ENCODE measurements at regions not wholly inside any gene's neighbourhood (a gene's known extent, or its start where the extent isn't known, plus 50 kb on each side); places are given as distances from the start of the nearest gene placed in this dataset.

- Histone ChIP-seq H3K9me3 (no peaks in the 10 kb centered on the region), H3K36me3 (no peaks in the 10 kb centered on the region), H3K4me3 (ENCODE audit: low read depth, low read length) (no peak overlapping the region), H3K4me1 (no peaks in the 10 kb centered on the region), H3K27me3 (no peaks in the 10 kb centered on the region)
- no peak for TF ChIP-seq CTCF (IDR thresholded peaks at IDR 0.05; ENCODE audit: low read depth, low read length)
- DNase-seq, result no peak
Observed at GRCh38 chr3:96214941-96215340, 599.5 kb upstream of the EPHA6 start.

DNA sequence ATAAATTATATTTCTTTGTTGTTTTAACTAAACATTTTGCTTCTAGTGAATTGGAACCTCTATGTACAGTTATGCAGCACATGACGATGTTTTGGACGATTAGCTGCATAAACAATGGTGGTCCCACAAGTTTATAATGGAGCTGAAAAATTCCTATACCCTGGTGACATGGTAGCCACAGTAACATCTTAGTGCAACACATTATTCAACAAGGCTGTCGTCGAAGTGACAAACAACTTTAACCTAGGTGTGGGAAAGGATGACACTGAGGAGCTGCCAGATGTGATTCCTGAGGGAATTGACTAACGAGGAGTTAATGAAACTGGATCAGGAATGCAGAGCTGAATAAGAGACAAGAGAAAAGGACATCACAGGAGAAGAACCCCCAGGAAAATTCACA lies 588.9 kb upstream of the EPHA6 start:
- no peak overlapping the region for H3K4me3 ChIP-seq (ENCODE audit: low read depth, low read length)
- H3K4me1 ChIP-seq, result no peaks in the 10 kb centered on the region
- no peak for DNase-seq
- no peaks in the 10 kb centered on the region for H3K36me3 ChIP-seq
- no peak for TF ChIP-seq CTCF (IDR thresholded peaks at IDR 0.05; ENCODE audit: low read depth, low read length)
- H3K9me3 ChIP-seq, result no peaks in the 10 kb centered on the region
- no peaks in the 10 kb centered on the region for H3K27me3 ChIP-seq

GRCh38 chr3:96233679-96234078 lies 580.7 kb upstream of the EPHA6 start:
- no peak overlapping the region for H3K4me3 ChIP-seq (ENCODE audit: low read depth, low read length)
- TF ChIP-seq CTCF (IDR thresholded peaks at IDR 0.05; ENCODE audit: low read depth, low read length), result no peak
- H3K4me1 ChIP-seq, result peaks cover 4% of the 10 kb centered on the region; the same call in 1 of the 2 replicates
- no peaks in the 10 kb centered on the region for H3K36me3 ChIP-seq
- no peak for DNase-seq
- H3K9me3 ChIP-seq, result no peaks in the 10 kb centered on the region
- no peaks in the 10 kb centered on the region for H3K27me3 ChIP-seq

DNA sequence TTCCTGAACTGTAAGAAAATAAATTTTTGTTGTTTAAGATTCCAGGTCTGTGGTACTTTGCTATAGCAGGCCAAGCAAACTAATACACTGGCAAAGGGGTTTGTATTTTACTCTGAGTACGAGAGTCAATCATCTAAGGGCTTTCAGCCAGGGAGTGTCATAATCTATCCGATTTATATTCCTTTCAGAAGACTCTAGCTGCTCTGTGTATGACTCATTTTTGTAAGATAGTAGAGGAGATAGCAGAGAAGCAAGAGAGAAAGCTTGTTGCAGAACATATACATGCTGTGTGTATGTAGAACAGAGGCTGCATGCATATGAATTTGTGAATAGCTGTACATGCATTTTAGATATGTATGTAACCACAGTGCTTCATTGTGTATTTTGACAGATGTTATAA lies 577.9 kb upstream of the EPHA6 start:
- Histone ChIP-seq H3K9me3 (no peaks in the 10 kb centered on the region), H3K36me3 (no peaks in the 10 kb centered on the region), H3K27me3 (no peaks in the 10 kb centered on the region), H3K4me3 (ENCODE audit: low read depth, low read length) (no peak overlapping the region), H3K4me1 (peaks cover 4% of the 10 kb centered on the region; the same call in 1 of the 2 replicates)
- no peak for TF ChIP-seq CTCF (IDR thresholded peaks at IDR 0.05; ENCODE audit: low read depth, low read length)
- no peak for DNase-seq

- H3K4me3 ChIP-seq (ENCODE audit: low read depth, low read length), result no peak overlapping the region
- H3K36me3 ChIP-seq, result no peaks in the 10 kb centered on the region
- TF ChIP-seq CTCF (IDR thresholded peaks at IDR 0.05; ENCODE audit: low read depth, low read length), result no peak
- H3K27me3 ChIP-seq, result no peaks in the 10 kb centered on the region
- no peak for DNase-seq
- no peaks in the 10 kb centered on the region for H3K4me1 ChIP-seq
- no peaks in the 10 kb centered on the region for H3K9me3 ChIP-seq
Observed at GRCh38 chr3:96259299-96259698, 555.1 kb upstream of the EPHA6 start.

GRCh38 chr3:96264701-96265100 lies 549.7 kb upstream of the EPHA6 start:
- Histone ChIP-seq H3K27me3 (no peaks in the 10 kb centered on the region), H3K4me3 (ENCODE audit: low read depth, low read length) (no peak overlapping the region), H3K4me1 (no peaks in the 10 kb centered on the region; the same call in 1 of the 2 replicates), H3K9me3 (no peaks in the 10 kb centered on the region), H3K36me3 (no peaks in the 10 kb centered on the region)
- DNase-seq, result no peak
- TF ChIP-seq CTCF (IDR thresholded peaks at IDR 0.05; ENCODE audit: low read depth, low read length), result no peak

Measured in BE2C (cell line).